GM19240 (cell line): ENCODE measurements at regions not wholly inside any gene's neighbourhood (a gene's known extent, or its start where the extent isn't known, plus 50 kb on each side); places are given as distances from the start of the nearest gene placed in this dataset.
A peak's percentile ranks its signal among the peaks of the same experiment; 100 is the strongest.

Source experiments
- DNase-seq: peaks from one replicate; pipeline ENCODE4 v3.0.0; 2011; ENCODE audit warnings: low spot score; ENCODE audit not compliant: insufficient read length

DNA sequence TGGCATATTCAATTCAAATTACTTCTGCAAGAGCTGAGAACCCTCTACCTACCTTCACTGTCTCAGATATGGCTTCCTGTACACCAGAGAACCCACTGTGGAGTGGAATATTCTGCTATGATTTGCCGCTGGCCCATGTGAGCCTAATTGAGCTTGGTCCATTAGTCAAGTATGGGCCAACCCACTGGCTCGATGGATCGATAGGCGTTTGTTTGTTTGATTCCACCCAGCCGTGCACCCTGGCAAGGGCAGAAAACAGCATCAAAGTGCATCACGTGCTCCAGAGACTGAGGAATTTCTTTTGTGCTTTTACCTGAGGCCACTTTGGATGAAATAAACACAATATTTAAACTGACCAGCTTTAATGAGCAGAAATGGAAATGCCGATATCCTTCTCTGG is 426.3 kb downstream of the AACS start:
- DNase-seq, result no peak

DNA sequence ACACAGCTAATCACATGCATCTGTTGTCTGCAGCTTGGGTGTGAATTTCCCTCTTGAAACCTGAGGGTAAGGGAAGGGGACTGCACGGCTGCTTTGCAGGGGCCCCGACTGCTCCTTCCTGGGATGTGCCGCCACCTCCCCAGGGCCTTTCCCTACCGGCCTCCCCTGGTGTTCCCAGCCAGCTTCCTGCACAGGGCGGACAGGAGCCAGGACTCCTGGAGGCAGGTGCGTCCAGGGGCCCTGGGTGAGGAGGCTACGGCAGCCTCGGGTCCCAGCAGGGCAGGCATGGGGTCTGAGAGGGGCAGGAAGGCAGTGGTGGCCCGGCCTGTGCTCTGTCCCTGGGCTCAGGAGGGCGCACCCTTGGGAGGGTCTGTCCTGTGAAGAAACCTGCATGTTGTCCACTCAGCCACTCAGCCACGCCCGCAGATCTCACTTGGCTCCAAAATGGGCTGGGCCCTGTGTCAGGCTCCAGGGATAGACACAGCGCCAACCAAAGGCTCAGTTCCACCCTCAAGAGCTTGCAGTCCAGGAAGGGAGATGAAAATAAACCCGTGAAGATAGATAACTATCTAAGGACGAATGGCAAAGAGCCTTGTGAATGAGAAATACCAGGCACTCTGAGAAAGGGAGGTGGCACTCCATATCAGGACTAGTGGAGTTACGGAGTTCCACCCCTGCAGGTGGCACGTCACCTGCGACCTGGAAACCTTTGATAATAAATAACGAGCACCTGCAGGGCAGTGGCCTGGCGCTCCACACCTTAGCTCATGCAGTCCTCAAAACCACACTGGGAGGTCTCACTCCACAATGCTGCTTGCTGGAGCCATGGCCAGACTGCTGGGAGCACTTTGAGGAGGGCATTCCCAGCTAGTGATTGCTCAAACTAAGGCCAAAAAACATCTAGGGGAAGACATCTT is 427.4 kb downstream of the AACS start:
- DNase-seq, result no peak

DNA sequence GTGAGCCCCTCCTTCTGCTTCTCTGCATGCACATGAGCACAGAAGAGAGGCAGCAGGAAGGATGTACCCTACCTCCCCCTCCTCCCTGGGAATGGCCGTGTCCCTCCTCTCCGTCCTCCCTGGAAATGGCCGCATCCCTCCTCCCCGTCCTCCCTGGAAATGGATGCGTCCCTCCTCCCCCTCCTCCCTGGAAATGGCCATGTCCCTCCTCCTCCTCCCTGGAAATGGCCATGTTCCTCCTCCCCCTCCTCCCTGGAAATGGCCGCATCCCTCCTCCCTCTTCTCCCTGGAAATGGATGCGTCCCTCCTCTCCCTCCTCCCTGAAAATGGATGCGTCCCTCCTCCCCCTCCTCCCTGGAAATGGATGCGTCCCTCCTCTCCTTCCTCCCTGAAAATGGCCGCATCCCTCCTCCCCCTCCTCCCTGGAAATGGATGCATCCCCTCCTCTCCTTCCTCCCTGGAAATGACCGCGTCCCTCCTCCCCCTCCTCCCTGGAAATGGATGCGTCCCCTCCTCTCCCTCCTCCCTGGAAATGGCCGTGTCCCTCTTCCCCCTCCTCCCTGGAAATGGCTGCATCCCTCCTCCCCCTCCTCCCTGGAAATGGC is 428.6 kb downstream of the AACS start:
- DNase-seq, result no peak

DNA sequence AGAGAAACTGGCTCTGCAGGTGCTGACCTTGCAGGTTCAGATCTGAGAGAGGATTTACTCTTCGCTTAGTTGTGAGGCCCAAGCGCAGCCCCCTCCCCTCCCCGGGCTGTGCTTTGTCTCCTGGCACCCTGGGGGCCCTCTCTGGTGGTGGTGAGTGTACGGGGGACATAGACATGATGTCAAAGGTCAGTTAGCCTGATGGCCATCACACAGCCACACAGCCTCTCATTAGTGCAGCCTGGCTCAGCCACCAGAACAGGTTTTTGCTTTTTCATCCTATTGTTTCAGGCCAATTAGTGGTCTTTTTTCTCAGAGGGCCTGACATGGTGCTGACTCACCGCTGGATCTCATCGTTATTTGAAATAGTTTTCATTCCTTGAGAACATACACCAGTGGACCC is 437.9 kb downstream of the AACS start:
- DNase-seq, result no peak

DNA sequence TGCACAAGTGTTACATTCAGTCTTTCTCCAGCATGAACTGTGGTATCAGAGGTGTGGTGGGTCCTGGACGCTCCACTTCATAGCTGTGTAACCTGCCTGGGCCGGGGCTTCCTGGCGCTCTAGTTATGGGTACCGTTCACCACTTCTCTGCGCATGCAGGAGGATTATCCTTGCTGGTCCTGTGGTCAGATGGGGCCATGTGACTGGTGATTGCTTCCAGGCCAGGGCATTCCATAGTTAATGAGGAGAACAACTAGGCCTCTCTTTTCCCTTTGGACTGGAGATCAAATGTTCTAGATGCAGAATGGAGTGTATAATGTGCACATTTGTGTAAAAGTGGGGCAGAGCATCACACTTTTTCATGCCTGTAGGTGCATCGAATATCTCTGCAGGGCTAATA is 444.0 kb downstream of the AACS start:
- DNase-seq, result no peak

DNA sequence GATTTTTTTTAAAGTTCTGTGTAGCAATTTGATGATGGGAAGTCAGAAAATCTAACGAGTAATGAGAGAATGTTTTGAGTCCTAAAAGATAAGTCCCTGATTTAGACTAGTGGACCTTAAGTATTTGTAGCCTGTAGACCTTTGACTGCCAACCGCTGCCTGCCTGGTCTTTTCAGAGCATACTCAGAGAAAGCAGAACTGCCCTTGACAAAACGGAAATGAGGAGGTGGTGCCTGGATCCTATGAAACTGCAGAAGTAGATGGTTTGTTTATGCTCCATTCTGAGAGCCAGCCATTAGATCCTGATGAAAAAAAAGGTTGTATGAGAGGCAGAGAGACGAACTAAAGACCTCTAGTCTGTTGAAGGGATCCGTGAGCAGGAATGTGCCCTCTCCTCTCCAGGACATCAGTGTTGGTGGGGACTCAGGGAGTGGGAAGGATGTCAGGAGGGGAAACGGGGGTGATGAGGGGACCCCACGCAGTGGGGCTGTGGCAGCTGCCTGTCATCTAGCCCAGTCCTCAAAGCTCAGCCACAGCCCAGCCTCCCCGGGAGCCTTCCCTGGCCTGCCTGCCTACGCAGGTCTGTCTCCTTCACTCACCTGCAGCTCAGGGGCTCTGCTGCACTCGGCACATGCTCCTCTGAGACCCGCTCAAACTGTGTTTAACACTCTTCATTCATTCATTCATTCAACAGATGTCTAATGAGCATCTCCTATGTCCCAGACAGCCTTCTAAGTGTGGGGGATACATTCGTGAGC is 447.5 kb downstream of the AACS start:
- no peak for DNase-seq

DNA sequence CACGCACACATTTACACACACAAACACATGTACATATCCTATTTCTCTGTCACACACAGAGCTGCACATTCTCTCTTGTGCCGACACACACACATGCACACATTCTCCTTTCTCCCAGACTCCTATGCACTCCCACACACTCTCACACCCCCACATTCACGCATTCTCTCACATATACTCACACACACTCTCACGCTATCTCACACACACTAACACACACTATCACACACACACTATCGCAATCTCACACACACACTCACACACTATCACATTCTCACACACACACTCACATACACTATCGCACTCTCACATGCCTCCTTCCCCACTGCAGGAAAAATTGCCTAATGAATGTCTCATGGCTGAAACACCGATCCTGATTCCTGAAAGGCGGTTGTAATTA is 450.7 kb downstream of the AACS start:
- no peak for DNase-seq

DNA sequence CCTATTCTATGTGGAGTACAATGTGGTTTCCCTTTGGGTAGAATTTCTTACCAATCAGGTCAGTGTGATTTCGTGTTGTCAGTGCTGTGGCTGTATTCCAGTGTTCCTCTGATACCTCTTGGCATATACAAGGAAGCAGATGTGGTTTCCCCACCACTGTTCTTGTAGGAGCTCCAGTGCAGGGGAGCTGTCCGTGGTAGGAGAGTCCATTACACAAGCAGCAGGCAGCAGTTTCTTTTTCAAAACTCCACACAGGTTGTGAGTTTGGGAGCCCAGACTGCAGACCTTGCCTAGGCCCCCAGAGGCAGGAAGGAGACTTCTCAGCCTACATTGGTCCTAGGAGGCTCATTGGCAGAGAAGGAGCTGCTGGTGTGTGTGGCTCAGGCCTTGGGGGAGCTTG is 452.8 kb downstream of the AACS start:
- DNase-seq, result no peak

DNA sequence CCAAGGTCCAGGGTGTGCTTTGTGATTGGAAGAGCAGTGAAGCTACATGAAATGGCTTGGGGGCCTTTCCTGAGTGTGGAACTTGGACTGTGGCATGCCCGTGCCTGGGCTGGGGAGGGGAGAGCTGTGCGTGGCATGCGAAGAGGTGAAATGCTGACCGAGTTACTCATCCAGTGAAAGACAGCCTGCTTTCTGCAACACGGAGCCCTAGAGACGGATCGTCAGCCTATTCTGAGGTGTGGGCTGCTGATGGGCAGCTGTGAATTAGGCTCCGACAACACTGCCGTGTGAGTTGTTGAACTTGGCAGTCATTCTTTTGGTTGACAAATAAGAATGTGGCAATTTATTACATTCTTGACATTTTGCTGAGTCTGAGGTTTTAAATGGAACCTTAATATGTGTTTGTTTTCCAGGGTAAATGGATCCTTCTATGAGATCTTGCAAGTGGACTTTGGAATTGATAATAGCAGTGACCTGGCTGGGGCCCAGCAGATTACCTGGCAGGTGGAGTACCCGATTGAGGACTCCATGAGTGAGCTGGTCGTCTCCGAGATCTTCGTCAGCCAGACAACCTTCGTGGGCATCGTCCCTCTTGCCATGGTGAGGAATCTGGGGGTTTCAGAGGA is 453.9 kb downstream of the AACS start:
- no peak for DNase-seq

DNA sequence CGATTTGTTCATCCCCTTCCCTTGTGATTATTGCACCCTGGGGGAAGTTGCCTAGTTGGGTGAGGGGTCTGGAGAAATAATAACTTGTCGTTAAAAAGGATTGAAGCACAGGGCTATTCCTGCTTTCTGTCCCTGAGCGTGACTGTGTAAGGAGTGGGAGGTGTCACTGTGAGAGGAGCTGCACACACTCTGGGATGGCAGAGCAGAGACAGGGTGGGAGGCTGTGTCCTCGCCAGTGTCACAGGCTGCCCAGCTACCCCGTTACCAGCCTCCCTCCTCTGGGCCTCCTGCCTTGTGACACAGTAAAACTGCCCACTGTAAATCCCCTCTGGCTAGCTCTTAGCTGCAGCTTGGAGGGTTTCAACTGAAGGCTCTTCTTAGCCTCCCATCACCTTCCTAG is 460.6 kb downstream of the AACS start:
- DNase-seq, result no peak

DNA sequence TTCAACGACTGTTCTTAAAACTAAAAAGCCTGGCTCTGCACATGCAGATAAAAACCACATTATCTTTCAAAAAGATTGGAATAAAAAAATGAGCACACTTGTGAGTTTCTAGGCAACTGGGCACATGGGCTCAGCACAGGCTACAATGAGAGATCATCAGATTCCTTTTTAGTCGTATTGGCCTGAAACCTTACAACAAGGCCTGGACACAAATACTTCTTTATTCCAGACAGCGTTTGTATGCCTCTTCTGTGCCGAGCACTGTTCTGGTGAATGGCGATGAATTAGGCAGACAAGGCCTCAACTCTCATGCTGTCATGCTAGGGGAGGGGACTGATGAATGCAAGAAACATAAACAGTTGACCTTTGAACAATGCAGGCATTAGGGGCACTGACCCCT is 463.0 kb downstream of the AACS start:
- no peak for DNase-seq

DNA sequence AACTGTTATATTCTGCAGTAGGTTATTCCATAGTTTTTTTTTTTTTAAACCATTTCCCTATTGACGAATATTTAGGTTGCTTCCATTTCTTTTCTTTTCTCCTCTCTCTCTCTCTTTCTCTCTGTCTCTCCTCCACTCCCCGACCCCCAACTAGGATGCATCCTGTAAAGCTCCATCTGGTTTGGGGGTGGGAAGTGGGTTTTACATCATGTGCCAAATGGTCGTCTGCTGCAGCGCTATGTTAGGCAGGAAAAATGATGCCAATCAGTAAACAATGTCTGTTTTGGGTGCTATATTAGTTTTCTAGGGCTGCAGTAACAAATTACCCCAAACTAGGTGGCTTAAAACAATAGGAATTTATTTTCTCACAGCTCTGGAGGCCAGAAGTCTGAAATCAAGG is 465.0 kb downstream of the AACS start:
- no peak for DNase-seq

DNA sequence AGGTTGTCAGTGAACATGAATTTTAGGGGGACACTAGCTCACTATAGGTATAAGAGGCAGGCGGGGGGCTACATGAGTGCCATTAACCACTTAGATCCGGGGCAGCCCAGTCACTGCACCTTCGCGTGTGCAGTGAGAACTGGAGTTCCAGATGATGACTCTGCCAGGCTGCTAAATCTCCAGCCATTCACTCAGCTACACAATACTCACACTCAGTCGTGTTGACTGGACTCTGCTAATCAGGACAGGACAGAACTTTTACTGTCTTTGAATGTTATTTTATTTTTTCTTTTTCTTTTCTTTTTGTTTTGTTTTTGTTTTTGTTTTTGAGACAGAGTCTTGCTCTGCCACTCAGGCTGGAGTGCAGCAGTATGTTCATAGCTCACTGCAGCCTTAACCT is 465.6 kb downstream of the AACS start:
- no peak for DNase-seq

DNA sequence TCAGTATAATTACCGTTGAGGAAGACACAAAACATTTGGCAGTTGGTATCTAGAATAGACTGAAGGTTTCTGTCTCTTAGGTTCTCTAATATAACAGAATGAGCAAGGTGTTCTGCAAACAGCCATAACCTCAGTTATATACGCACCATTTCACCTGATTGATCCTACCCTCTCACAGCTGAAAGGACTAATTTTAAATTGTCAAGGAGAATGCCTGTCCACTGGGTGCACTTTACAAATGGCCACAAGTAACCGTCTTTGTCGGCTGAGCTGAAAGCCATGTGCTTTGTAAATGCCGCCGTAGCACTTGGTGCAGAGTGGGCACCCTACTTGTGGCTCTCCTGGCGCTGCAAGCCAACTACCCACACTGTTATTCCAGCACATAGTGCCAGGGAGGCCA is 466.3 kb downstream of the AACS start:
- DNase-seq, result no peak

DNA sequence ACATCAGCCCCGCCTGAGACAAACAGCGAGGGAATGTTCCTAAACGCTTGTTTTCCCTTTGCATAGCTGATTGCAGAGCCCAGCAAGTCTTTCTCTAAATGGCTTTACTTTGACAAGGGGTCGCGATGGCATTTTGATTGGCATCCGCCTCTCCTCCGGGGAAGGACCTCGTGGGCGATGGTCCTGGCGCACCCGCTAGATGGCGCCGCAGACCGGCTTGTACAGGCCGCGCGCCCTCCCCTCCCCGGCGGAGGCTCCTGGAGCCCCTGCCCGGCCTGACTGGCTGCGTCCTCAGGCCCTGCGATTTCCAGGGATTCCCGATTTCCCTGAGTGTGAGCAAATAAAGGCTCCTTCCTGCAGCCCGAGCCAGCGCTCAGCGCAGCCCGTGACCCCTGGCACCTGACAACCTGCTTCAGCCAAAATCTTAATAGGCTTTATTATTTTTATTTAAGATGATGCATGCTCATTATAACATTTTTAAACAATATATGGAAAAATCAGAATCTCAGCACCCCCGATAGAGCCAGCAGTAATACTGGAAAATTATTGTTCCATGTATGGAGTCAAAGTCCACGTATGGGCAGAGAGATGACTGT is 468.3 kb downstream of the AACS start:
- peak; percentile 24 for DNase-seq

DNA sequence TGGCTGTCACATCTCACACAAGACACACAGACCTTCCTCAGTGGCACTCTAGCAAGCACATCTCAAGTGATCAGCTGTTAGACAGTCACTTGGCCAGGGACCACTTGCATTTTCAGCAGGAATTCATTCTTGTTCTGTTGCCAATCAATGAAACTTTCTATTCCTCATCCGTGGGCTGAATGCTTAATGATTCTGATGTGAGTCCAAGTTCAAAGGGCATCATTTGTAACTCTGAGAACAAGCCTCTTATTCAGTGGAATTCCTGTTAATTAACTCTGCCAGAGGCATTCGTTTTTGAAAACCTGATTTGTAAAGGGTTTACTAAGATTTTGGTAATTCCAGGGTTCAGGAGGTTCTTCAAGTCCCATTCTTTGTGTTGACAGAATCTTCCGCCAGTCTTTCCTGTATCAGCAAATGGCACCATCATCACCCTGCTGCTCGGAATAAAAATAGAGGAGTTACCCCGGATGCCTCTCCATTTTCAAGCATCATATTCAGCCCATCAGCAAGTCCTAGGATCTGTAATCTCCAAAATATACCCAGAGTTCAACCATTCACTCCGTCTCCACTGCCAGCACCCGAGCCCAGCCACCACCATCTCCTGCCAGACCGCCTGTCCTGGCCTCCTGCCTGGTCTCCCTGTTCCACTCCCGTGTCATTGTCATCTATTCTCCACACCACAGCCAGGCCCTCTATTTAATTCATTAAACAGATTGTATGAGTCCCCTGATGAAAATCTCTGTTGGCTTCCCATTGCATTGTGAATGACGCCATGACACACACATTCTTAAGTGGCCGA is 473.4 kb downstream of the AACS start:
- DNase-seq, result no peak

DNA sequence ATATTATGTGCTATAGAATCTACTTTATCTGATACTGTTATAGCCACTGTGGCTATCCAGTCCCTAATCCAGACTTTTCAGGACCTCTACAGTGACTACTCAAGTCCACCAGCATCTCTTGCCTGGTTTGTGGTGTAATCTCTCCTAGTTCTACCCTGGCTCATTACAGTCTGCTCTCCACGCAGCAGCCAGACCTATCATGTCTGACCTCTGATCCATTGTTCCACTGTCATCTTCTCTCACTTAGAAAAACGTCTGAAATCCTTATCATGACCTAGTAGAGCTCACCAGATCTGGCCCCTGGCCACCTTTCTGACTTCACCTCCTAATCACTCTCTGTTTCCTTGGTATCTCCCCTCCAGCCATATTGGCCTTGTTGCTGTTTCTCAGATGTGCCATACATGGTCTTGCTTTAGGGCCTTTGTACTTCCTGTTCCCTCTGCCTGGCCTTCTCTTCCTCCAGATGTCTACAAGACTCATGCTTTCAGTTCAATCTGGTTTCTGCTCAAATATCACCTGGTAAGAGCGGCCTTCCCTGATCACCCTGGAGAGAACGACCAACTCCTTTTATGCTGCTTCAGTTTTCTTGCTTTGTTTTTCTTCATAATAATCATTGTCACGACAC is 475.5 kb downstream of the AACS start:
- DNase-seq, result no peak

DNA sequence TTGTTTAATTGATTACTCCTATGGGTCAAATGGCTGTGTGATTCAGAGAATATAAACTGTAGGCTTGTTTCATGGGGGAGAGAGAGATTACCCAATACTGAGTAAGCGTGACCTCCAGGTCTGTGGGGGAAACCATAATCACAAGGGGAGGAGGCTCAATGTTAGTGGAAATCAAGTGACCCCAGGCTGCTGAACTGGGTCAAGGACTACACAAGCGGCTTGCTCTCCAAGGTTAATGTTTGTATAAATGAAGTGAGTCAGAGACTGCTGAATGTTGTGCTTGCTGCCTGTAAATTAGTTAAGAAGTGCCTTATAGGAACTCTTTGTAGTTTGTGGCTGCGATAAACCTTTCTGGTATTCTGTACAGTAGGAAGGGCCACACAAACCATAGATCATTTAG is 479.7 kb downstream of the AACS start:
- no peak for DNase-seq

DNA sequence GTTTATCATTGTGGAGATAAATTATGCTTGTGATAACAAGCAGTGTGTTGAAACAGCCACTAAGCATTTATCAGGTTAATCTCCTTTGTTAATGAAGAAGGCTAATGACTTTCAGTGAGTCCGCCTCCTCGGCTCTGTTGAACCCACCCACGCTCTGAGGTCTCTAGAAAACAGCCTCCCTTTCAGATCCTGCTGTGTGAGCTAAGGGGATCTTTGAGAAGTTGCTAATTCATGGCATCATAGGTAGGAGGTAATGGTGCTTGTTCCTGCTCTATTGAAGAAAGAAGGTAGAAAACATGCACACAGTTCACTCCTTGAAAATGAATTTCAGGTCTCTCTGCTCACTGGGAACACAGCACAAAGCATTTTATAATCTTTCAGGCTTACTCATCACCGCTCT is 483.9 kb downstream of the AACS start:
- DNase-seq, result no peak

DNA sequence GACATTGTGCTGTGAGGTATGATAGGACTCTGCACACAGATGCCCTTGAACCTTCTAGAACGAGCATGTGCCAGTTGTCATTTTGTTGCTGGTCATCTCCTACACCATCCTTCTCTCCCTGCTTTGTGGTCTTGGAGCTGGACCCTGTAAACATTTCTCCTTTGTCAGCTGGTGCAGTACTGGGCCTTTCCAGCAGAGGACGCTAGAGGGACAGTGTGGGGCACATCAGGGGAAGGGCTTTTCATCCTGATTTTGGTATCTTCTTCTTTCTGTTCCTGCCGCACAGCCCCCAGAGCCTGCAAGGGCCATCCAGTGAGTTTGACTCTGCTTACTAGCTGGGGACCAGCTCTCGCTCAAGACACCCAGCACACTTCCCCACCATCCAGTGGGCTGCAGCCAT is 484.6 kb downstream of the AACS start:
- DNase-seq, result no peak
